LHCN-M2 (cell line): ENCODE measurements at regions not wholly inside any gene's neighbourhood (a gene's known extent, or its start where the extent isn't known, plus 50 kb on each side); places are given as distances from the start of the nearest gene placed in this dataset.

Experiments used
- DNase-seq: peaks from one replicate; pipeline ENCODE4 v3.0.0-alpha.2; 2012; ENCODE audit warnings: low read depth

DNA sequence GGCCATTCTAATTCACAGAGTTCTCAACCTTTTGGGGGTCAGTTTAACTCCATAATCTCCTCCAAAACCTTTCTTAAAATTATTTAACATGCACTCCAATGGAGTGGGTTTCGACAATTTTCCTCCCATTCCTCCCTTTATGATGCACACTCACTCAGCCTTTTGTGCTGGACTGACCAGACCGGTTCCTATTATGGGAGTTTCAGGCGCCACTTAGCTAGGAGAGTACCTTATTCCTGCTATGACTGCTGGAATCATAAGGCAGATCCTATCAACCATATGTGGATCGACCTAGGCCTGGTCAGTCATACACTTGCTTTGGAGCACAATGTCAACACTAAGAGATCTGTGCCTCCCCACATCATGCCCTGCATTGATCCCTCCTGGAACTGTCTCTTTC, 63.9 kb upstream of the MOCS1 start:
- no peak for DNase-seq

DNA sequence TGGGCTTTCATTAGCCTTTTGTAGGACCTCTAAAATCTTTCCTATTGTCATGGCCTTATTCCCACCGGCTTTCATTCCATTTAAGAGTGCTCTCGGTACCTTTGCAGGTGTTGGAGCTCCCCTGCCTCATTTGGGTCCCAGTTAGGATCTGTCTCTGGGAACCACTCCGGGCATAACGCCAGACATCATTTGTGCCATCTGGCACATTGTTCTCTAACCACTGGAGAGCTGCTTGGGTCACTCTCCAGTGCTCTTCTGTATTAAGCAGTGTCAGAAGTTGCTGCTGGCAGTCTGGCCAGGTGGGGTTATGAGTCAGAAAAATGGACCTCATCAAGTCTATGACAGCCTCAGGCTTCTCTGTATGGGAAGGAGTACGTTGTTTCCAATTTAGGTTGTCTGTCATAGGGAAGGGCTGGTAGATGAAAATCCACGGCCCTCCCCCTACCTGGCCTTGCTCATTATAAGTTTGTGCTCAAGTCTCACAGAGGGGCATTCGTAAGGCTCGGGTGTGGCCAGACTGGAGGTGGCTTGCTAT, 62.9 kb upstream of the MOCS1 start:
- DNase-seq = no peak

DNA sequence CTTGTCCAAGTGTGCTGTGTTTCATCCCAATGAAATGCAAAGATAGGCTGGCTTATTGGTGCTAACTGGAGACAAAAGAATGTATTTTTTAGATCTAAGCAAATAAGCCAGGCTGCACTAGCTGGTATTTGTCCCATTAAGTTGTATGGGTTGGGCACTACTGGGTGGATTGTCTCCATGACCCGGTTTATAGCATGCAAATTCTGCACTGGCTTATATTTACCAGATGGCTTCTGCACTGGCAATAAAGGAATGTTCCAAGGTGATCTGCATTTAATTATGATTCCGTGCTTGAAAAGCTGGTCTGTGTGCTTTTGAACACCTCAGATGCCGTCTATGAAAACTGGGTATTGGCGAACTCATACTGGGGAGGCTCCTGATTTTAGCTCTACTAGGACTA, 61.4 kb upstream of the MOCS1 start:
- no peak for DNase-seq

DNA sequence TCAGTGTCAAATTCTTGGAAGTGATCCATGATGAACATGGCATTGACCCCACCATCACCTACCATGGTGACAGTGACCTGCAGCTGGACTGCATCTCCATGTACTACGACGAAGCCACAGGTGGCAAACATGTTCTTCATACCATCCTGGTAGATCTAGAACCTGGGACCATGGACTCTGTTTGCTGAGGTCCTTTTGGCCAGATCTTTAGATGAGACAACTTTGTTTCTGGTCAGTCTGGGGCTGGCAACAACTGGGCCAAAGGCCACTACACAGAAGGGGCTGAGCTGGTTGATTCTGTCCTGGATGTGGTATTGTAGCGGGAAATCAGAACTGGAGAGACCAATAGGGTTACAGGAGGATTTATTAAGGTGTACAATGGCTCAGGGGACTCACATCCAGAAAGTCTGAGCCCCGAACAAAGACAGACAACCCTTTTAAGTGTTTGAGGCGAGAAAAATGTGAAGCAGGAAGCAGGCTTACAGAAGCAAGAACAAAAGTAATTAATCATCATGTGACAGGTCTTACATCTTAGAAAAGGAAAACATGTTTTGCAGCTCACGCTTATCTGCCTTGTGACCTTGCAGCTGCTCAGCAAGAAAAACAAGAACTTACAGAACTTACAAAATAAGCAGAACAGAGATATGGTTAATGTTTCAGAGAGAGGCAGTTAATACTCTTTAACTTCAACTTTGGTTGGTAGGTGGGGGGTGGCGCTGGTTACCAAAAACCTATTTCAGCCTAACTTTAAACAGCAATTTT, 58.8 kb upstream of the MOCS1 start:
- DNase-seq = no peak
